ENCODE measurements at regions not wholly inside any gene's neighbourhood (a gene's known extent, or its start where the extent isn't known, plus 50 kb on each side); places are given as distances from the start of the nearest gene placed in this dataset.

GRCh38 chr11:110929129-110929528, 216.9 kb upstream of the ARHGAP20 start:
- 50% methylated on average over 1 of the region's 1 CpG for WGBS
- Histone ChIP-seq H3K36me3 (ENCODE audit: control insufficient read depth in 4 of 4, insufficient read depth in 3 of 4, low read depth in 1 of 4, low read length in 3 of 4) (no peaks in the 10 kb centered on the region), H3K9me3 (ENCODE audit: control insufficient read depth in 4 of 4, low read length in 3 of 4) (no peaks in the 10 kb centered on the region), H3K27ac (ENCODE audit: low read depth in 1 of 2, low read length in 2 of 2) (no peak overlapping the region), H3K4me3 (ENCODE audit: low read depth in 1 of 3, low read length in 3 of 3) (no peak overlapping the region), H3K9ac (ENCODE audit: low read depth in 1 of 2, low read length in 2 of 2) (no peak overlapping the region), H3K27me3 (ENCODE audit: control insufficient read depth in 4 of 4, insufficient read depth in 4 of 4, low read length in 3 of 4) (no peaks in the 10 kb centered on the region), H3K4me1 (ENCODE audit: control insufficient read depth in 4 of 4, insufficient read depth in 4 of 4, low read length in 3 of 4) (no peaks in the 10 kb centered on the region)
- TF ChIP-seq MAX (IDR thresholded peaks at IDR 0.05) (no peak), FOXA1 (IDR thresholded peaks at IDR 0.05) (no peak), EGR1 (IDR thresholded peaks at IDR 0.05; ENCODE audit: low read depth in 2 of 2) (no peak), REST (IDR thresholded peaks at IDR 0.05) (no peak)
- DNase-seq (ENCODE audit: low spot score) = no peak

- no peaks in the 10 kb centered on the region for H3K36me3 ChIP-seq (ENCODE audit: control insufficient read depth in 4 of 4, insufficient read depth in 3 of 4, low read depth in 1 of 4, low read length in 3 of 4)
- H3K9ac ChIP-seq (ENCODE audit: low read depth in 1 of 2, low read length in 2 of 2) = no peak overlapping the region
- H3K4me1 ChIP-seq (ENCODE audit: control insufficient read depth in 4 of 4, insufficient read depth in 4 of 4, low read length in 3 of 4) = no peaks in the 10 kb centered on the region
- H3K27ac ChIP-seq (ENCODE audit: low read depth in 1 of 2, low read length in 2 of 2) = no peak overlapping the region
- no peak for DNase-seq (ENCODE audit: low spot score)
- WGBS = 82% methylated on average over 2 of the region's 2 CpGs
- no peaks in the 10 kb centered on the region for H3K9me3 ChIP-seq (ENCODE audit: control insufficient read depth in 4 of 4, low read length in 3 of 4)
- no peaks in the 10 kb centered on the region for H3K27me3 ChIP-seq (ENCODE audit: control insufficient read depth in 4 of 4, insufficient read depth in 4 of 4, low read length in 3 of 4)
- no peak overlapping the region for H3K4me3 ChIP-seq (ENCODE audit: low read depth in 1 of 3, low read length in 3 of 3)
- no peak for TF ChIP-seq TAF1 (conservative IDR thresholded peaks at IDR 0.05)
- TF ChIP-seq JUND (IDR thresholded peaks at IDR 0.05) = no peak
- TF ChIP-seq MAX (IDR thresholded peaks at IDR 0.05) = no peak
- TF ChIP-seq ATF3 (IDR thresholded peaks at IDR 0.05) = no peak
- no peak for TF ChIP-seq RAD21 (IDR thresholded peaks at IDR 0.05)
- no peak for TF ChIP-seq CTCF (IDR thresholded peaks at IDR 0.05; ENCODE audit: low read depth, low read length, missing input control)
These were observed 216.2 kb upstream of the ARHGAP20 start for GRCh38 chr11:110928391-110928790.

GRCh38 chr11:110921742-110922521, 209.7 kb upstream of the ARHGAP20 start:
- no peak for DNase-seq (ENCODE audit: low spot score)
- Histone ChIP-seq H3K9ac (ENCODE audit: low read depth in 1 of 2, low read length in 2 of 2) (no peak overlapping the region), H3K27ac (ENCODE audit: low read depth in 1 of 2, low read length in 2 of 2) (no peak overlapping the region), H3K4me1 (ENCODE audit: control insufficient read depth in 4 of 4, insufficient read depth in 4 of 4, low read length in 3 of 4) (no peaks in the 10 kb centered on the region), H3K9me3 (ENCODE audit: control insufficient read depth in 4 of 4, low read length in 3 of 4) (no peaks in the 10 kb centered on the region), H3K27me3 (ENCODE audit: control insufficient read depth in 4 of 4, insufficient read depth in 4 of 4, low read length in 3 of 4) (no peaks in the 10 kb centered on the region), H3K4me3 (ENCODE audit: low read depth in 1 of 3, low read length in 3 of 3) (no peak overlapping the region), H3K36me3 (ENCODE audit: control insufficient read depth in 4 of 4, insufficient read depth in 3 of 4, low read depth in 1 of 4, low read length in 3 of 4) (no peaks in the 10 kb centered on the region)
- WGBS = 81% methylated on average over 3 of the region's 3 CpGs
- TF ChIP-seq RAD21 (IDR thresholded peaks at IDR 0.05) = peak in 1 of 2 donors; percentile 7
- TF ChIP-seq REST (IDR thresholded peaks at IDR 0.05) = no peak
